ENCODE measurements at regions not wholly inside any gene's neighbourhood (a gene's known extent, or its start where the extent isn't known, plus 50 kb on each side); places are given as distances from the start of the nearest gene placed in this dataset.

DNA sequence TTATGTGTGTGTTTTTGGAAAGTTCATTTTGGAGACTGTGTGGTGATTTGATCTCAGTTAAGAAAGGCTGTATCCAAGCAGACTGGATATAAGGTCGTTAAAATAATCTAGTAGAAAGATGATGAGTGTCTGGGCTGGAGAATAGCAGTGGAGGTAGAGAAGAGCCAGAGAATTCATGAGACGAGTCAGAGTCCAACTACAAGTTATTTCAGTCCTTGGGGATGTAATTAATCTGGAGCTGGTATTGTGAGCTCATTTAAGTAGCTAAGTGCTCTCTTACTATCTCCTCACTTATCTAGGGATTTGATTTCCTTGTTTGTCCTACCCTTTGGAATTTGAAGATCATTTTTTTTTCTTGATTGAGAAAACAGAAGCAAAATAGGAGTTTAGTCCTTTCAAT lies 1219.0 kb upstream of the ADGRL4 start:
- TF ChIP-seq, protein P1, sequence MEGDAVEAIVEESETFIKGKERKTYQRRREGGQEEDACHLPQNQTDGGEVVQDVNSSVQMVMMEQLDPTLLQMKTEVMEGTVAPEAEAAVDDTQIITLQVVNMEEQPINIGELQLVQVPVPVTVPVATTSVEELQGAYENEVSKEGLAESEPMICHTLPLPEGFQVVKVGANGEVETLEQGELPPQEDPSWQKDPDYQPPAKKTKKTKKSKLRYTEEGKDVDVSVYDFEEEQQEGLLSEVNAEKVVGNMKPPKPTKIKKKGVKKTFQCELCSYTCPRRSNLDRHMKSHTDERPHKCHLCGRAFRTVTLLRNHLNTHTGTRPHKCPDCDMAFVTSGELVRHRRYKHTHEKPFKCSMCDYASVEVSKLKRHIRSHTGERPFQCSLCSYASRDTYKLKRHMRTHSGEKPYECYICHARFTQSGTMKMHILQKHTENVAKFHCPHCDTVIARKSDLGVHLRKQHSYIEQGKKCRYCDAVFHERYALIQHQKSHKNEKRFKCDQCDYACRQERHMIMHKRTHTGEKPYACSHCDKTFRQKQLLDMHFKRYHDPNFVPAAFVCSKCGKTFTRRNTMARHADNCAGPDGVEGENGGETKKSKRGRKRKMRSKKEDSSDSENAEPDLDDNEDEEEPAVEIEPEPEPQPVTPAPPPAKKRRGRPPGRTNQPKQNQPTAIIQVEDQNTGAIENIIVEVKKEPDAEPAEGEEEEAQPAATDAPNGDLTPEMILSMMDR (IDR thresholded peaks at IDR 0.05; ENCODE audit: poor library complexity, severe bottlenecking) = no peak
- TF ChIP-seq EZH2 (IDR thresholded peaks at IDR 0.05; ENCODE audit: borderline replicate concordance, insufficient read depth, low read length, poor library complexity, severe bottlenecking) = no peak
- TF ChIP-seq, protein P2, sequence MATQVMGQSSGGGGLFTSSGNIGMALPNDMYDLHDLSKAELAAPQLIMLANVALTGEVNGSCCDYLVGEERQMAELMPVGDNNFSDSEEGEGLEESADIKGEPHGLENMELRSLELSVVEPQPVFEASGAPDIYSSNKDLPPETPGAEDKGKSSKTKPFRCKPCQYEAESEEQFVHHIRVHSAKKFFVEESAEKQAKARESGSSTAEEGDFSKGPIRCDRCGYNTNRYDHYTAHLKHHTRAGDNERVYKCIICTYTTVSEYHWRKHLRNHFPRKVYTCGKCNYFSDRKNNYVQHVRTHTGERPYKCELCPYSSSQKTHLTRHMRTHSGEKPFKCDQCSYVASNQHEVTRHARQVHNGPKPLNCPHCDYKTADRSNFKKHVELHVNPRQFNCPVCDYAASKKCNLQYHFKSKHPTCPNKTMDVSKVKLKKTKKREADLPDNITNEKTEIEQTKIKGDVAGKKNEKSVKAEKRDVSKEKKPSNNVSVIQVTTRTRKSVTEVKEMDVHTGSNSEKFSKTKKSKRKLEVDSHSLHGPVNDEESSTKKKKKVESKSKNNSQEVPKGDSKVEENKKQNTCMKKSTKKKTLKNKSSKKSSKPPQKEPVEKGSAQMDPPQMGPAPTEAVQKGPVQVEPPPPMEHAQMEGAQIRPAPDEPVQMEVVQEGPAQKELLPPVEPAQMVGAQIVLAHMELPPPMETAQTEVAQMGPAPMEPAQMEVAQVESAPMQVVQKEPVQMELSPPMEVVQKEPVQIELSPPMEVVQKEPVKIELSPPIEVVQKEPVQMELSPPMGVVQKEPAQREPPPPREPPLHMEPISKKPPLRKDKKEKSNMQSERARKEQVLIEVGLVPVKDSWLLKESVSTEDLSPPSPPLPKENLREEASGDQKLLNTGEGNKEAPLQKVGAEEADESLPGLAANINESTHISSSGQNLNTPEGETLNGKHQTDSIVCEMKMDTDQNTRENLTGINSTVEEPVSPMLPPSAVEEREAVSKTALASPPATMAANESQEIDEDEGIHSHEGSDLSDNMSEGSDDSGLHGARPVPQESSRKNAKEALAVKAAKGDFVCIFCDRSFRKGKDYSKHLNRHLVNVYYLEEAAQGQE (IDR thresholded peaks at IDR 0.05; ENCODE audit: borderline replicate concordance) = no peak
- TF ChIP-seq RAD21 (conservative IDR thresholded peaks at IDR 0.05) = no peak
- TF ChIP-seq TAF1 (IDR thresholded peaks at IDR 0.05; ENCODE audit: low read depth) = no peak

All from neural cell (in vitro differentiated cells).